ENCODE measurements at regions not wholly inside any gene's neighbourhood (a gene's known extent, or its start where the extent isn't known, plus 50 kb on each side); places are given as distances from the start of the nearest gene placed in this dataset.

DNA sequence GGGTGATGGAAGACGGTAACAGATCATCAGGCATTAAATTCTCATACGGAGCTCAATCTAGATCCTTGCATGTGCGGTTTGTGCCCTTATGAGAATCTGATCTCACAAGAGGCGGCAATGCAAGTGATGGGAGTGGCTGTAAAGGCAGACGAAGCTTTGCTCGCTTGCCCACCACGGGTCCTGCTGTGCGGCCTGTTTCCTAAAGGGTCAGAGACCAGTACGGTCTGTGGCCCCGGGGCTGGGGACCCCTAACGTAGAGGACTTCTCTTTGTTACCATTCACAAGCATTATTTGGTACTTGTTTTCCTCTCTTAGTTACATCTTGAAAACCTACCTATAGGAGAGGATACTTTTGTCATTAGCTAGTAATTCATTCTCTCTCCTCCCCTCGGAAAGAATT is 221.0 kb downstream of the ADAM29 start:
- no peak overlapping the region for H3K27ac ChIP-seq
- no peaks in the 10 kb centered on the region for H3K27me3 ChIP-seq (ENCODE audit: control insufficient read depth, insufficient read depth, low read length)
- H3K36me3 ChIP-seq (ENCODE audit: control insufficient read depth, insufficient read depth, low read length), result no peaks in the 10 kb centered on the region
- H3K4me1 ChIP-seq, result no peaks in the 10 kb centered on the region
- no peak overlapping the region for H2AFZ ChIP-seq
- H3K9ac ChIP-seq, result no peak overlapping the region
- no peaks in the 10 kb centered on the region for H3K79me2 ChIP-seq
- no peak for TF ChIP-seq CTCF (IDR thresholded peaks at IDR 0.05)
- H3K4me2 ChIP-seq (ENCODE audit: low read length), result no peak overlapping the region
- H3K9me3 ChIP-seq (ENCODE audit: control insufficient read depth, low read length), result no peaks in the 10 kb centered on the region
- no peak overlapping the region for H3K4me3 ChIP-seq (ENCODE audit: low read depth, low read length)

DNA sequence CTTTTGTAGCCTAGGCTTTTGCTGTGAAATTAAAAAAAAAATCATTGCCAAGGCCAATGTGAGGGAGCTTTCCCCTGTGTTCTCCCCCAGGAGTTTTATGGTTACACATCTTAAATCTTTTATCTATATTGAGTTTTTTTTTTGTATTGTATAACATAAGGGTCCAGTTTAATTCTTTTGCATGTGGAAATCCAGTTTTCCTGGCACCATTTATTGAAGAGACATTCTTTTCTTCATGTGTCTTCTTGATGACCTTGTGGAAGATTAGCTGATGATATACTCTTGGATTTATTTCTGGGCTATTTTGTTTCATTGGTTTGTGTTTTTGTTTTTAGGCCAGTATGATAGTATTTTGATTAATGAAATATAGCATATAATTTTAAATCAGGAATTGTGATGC is 225.0 kb downstream of the ADAM29 start:
- no peak overlapping the region for H2AFZ ChIP-seq
- no peak overlapping the region for H3K9ac ChIP-seq
- H3K79me2 ChIP-seq, result no peaks in the 10 kb centered on the region
- TF ChIP-seq CTCF (IDR thresholded peaks at IDR 0.05), result no peak
- H3K36me3 ChIP-seq (ENCODE audit: control insufficient read depth, insufficient read depth, low read length), result no peaks in the 10 kb centered on the region
- H3K27me3 ChIP-seq (ENCODE audit: control insufficient read depth, insufficient read depth, low read length), result no peaks in the 10 kb centered on the region
- H3K4me1 ChIP-seq, result no peaks in the 10 kb centered on the region
- H3K27ac ChIP-seq, result no peak overlapping the region
- no peaks in the 10 kb centered on the region for H3K9me3 ChIP-seq (ENCODE audit: control insufficient read depth, low read length)
- H3K4me2 ChIP-seq (ENCODE audit: low read length), result no peak overlapping the region
- H3K4me3 ChIP-seq (ENCODE audit: low read depth, low read length), result no peak overlapping the region

- Histone ChIP-seq H3K27me3 (ENCODE audit: control insufficient read depth, insufficient read depth, low read length) (no peaks in the 10 kb centered on the region), H3K79me2 (no peaks in the 10 kb centered on the region), H3K4me2 (ENCODE audit: low read length) (no peak overlapping the region), H3K27ac (no peak overlapping the region), H3K36me3 (ENCODE audit: control insufficient read depth, insufficient read depth, low read length) (no peaks in the 10 kb centered on the region), H3K4me1 (no peaks in the 10 kb centered on the region), H3K4me3 (ENCODE audit: low read depth, low read length) (no peak overlapping the region), H3K9ac (no peak overlapping the region), H3K9me3 (ENCODE audit: control insufficient read depth, low read length) (no peaks in the 10 kb centered on the region), H2AFZ (no peak overlapping the region)
- TF ChIP-seq CTCF (IDR thresholded peaks at IDR 0.05), result no peak
Observed at GRCh38 chr4:175146799-175147198, 228.6 kb downstream of the ADAM29 start.

GRCh38 chr4:175147233-175147632 is 229.1 kb downstream of the ADAM29 start:
- H3K27me3 ChIP-seq (ENCODE audit: control insufficient read depth, insufficient read depth, low read length), result no peaks in the 10 kb centered on the region
- no peak overlapping the region for H3K27ac ChIP-seq
- no peak overlapping the region for H3K4me3 ChIP-seq (ENCODE audit: low read depth, low read length)
- no peaks in the 10 kb centered on the region for H3K9me3 ChIP-seq (ENCODE audit: control insufficient read depth, low read length)
- no peaks in the 10 kb centered on the region for H3K79me2 ChIP-seq
- H2AFZ ChIP-seq, result no peak overlapping the region
- H3K36me3 ChIP-seq (ENCODE audit: control insufficient read depth, insufficient read depth, low read length), result no peaks in the 10 kb centered on the region
- no peaks in the 10 kb centered on the region for H3K4me1 ChIP-seq
- no peak for TF ChIP-seq CTCF (IDR thresholded peaks at IDR 0.05)
- H3K9ac ChIP-seq, result no peak overlapping the region
- no peak overlapping the region for H3K4me2 ChIP-seq (ENCODE audit: low read length)

GRCh38 chr4:175166020-175166419 is 247.9 kb downstream of the ADAM29 start:
- no peak overlapping the region for H3K27ac ChIP-seq
- no peak overlapping the region for H3K4me2 ChIP-seq (ENCODE audit: low read length)
- no peaks in the 10 kb centered on the region for H3K9me3 ChIP-seq (ENCODE audit: control insufficient read depth, low read length)
- no peak overlapping the region for H2AFZ ChIP-seq
- H3K79me2 ChIP-seq, result no peaks in the 10 kb centered on the region
- H3K27me3 ChIP-seq (ENCODE audit: control insufficient read depth, insufficient read depth, low read length), result no peaks in the 10 kb centered on the region
- H3K36me3 ChIP-seq (ENCODE audit: control insufficient read depth, insufficient read depth, low read length), result no peaks in the 10 kb centered on the region
- TF ChIP-seq CTCF (IDR thresholded peaks at IDR 0.05), result no peak
- H3K9ac ChIP-seq, result no peak overlapping the region
- H3K4me3 ChIP-seq (ENCODE audit: low read depth, low read length), result no peak overlapping the region
- H3K4me1 ChIP-seq, result no peaks in the 10 kb centered on the region
